Stimulated activated CD8-positive, alpha-beta memory T cell treated with anti-CD3 and anti-CD28 coated beads, Interleukin-12 subunit alpha, Interleukin-12 subunit beta, amount 100 ng/mL, for 4 hours (primary cell): ENCODE measurements at regions not wholly inside any gene's neighbourhood (a gene's known extent, or its start where the extent isn't known, plus 50 kb on each side); places are given as distances from the start of the nearest gene placed in this dataset.

Source experiments
- DNase-seq: peaks from one replicate; pipeline ENCODE4 v3.0.0-alpha.2; 2020; ENCODE audit warnings: low read depth

DNA sequence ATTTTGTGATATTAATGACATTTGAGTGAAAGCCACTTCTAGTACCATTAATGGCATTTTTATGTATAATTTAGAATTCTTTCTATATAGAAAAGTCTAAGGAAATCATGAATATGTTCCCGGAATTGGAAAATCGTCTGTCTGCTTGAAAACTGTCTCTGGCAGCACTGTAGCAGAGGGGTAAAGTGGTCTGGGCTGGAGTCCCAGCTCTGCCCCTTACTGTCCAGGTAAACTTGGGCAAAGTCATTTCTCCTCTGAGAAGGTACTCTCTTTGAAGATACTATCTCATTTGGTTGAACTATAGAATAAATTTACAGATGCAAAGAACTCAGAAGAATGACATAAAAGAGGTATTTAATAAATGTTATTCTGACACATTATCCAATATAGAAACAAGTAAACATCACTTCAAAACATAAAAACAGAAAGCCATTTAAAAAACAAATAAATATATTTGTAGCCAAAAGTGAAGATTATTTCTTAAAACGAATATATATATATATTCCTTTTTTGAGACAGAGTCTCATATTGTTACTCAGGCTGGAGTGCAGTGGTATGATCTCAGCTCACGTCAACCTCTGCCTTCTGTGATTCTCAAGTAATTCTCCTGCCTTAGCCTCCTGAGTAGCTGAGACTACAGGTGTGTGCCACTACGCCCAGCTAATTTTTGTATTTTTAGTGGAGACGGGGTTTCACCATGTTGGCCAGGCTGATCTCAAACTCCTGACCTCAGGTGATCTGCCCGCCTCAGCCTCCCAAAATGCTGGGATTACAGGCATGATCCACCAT is 149.8 kb upstream of the ITGA4 start:
- no peak for DNase-seq

DNA sequence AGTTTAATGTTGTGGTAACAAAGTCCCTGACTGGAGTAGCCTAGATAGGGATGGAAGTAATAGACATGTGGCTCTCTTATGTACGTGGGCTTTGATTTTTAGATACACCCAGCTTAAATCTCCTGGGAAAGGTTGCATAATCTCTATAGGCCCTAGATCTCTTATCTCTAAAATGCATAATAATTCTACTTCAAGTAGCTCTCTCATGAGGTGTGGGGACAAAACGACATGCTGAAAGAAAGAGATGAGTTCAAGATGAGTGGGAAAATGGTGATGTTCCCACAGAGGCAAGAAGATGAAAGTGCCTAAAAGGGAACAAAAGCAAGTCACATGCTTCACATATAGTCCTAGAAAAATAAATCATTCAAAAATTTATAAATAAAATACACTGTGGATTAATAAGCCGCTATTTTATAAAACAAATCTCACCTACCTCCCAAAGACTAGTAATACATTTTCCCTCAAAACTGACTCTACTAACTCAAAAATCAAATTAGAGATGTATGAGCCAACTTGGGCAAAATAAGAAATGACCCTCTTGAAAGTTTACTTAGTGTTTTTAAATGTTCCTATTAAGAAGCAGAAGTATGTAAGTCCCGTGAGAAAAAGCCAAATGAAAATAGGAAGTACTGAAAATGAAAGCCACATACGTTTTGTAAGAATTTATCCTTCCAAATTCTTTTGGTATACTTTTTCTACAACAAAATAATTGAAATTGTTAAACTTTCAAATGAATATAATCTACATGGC is 148.2 kb upstream of the ITGA4 start:
- DNase-seq = no peak

GRCh38 chr2:181309586-181309985 is 147.6 kb upstream of the ITGA4 start:
- no peak for DNase-seq

DNA sequence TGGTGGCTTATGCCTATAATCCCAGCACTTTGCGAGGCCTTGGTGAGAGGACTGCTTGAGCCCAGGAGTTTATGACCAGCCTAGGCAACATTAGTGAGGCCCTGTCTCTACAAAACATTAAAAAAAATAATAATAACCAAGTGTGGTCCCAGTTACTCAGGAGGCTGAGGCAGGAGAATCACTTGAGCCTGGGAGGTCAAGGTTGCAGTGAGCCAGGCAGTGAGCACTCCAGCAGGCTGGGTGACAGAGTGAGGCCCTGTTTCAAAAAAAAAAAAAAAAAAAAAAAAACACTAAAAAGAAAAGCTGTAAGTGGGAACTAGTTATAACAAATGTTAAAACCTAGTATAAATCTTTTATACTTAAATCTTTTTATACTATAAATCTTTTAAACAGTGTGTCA is 146.2 kb upstream of the ITGA4 start:
- no peak for DNase-seq

- DNase-seq = no peak
Measured at GRCh38 chr2:181311837-181312236, 145.3 kb upstream of the ITGA4 start.

GRCh38 chr2:181312515-181312927 is 144.7 kb upstream of the ITGA4 start:
- DNase-seq = no peak

DNA sequence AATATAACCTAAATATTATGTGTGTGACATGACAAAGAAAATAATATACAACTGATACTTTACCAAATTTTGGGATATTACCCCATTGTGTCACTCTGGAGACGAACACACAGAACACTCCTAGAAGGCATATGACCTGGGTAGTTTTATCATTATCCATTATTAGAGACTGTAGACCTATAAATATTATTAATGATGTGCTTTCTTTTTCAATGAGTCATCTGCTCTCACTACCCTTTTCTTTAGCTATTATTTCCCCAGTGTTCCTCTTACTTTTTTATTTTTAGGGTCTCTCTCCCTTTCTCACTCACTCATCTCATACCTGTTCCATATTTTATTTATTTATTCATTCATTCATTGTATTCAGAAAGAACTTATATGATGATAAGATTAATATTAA is 143.3 kb upstream of the ITGA4 start:
- DNase-seq = no peak

GRCh38 chr2:181314551-181314950 is 142.6 kb upstream of the ITGA4 start:
- DNase-seq = no peak

GRCh38 chr2:181317511-181317910 is 139.7 kb upstream of the ITGA4 start:
- DNase-seq = no peak

- DNase-seq = no peak
Measured at GRCh38 chr2:181318504-181319280, 138.5 kb upstream of the ITGA4 start.

DNA sequence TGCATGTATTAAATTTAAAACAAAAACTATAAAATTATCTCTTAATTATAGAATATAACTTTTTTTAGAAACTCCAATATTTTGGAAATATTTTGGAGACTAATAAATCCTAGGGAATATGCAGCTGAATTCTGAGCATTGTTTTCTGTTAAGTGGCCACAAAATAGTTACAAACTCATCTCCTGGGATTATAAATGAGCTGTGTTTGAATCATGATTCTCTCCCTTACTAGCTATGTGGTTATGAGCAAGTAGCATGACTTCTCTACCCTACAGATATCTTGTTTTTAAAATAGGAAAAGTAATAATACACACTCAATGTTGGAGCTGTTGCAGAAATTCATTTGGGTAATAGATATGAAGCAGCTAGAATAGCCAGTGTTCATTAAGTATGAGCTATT is 137.9 kb upstream of the ITGA4 start:
- no peak for DNase-seq

DNA sequence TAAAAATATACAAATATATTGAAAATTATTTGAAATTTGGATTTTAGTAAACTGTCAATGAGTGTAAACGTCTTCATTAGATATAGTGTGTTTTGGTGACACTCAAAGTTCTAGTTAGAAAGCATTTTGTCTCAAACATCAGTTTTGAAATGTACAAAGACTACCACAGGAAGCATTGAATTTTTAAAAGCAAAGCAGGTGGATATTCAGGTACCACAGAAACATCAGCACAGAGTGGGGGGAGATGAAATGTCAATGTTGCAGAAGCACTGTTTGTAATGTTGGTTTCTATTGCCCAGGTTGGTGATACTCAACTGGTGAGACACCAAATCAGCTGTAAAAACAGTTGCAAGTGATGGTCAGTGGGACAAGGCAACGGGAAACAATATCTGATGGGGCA is 136.5 kb upstream of the ITGA4 start:
- DNase-seq = no peak

DNA sequence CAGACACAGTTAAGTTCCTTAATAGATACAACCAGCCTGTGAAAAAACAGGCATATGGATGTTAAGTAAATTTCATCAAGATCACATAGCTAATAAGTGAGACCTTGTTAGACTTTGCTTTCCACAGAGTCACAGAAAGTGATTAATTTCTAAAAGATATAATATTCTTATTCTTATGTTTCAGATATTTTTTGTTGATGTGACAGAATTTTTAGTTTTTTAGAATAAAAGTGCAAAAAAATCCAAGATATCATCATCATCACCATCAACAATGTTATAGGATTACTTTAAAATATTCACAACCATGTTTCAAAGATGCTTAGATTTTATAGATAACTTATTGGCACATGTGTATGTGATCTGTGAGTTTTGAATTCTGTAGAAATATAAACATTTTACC is 132.3 kb upstream of the ITGA4 start:
- DNase-seq = no peak

DNA sequence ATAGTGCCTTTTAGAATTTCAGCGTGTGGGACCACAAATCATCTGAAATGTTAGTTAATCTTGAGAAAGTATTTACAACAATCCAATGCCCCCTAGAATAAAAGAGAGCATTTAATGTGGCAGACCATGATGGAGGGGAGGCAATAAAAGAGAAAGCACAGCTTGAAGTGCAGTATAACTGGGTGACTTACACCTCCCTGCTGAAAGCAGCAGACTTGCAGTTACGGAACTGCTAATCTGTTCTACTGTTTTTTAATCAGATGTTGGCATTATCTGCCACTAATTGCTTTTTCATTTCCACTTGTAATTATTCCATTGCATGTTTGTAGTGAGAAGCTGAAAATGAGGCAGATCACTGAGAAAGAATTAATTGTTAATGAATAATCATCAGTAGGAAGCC is 130.5 kb upstream of the ITGA4 start:
- DNase-seq = no peak

DNA sequence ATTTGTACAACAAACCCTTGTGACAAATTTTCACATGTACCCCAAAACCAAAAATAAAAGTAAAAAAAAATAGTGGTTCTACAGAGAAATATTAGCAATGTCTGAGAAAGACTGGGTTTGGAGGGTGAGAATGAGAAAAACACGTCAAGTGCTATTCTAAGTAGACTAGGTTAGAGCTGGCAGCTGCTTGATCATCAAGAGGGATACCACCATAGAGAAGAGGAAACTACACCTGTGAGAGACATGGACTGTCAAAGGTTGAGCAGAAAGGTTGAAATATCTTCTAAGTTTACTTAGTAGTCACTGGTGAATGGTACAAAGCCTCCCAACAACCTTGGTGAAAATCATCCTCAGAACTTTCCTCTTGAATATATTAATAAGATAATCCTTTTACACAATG is 126.9 kb upstream of the ITGA4 start:
- DNase-seq = no peak

DNA sequence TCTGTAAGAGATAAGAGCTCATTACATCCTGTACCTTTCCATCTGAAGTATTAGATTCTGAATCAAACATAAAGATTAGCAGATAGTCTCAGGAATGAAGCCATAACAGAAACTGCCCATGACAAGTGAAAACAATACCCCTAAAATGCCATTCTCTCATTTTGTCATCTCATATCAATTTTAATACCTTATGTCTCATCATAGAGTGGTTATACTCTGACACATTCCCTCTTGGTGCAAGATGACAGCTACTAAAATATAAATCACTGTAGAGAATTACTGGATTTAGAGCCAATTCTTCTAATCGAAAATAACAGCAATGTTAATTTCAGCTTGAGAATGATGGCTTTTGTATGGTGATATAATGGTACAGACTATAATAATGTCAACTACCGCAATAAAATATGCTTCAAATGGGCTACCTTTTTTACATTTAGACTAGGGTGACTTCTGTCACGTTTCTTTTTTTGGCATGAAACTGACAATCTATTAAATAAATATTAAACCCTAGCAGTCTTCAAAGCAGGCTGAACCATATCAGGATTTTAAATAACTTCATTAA is 125.1 kb upstream of the ITGA4 start:
- DNase-seq = no peak

- DNase-seq = no peak
Measured at GRCh38 chr2:181334158-181334826, 122.9 kb upstream of the ITGA4 start.

DNA sequence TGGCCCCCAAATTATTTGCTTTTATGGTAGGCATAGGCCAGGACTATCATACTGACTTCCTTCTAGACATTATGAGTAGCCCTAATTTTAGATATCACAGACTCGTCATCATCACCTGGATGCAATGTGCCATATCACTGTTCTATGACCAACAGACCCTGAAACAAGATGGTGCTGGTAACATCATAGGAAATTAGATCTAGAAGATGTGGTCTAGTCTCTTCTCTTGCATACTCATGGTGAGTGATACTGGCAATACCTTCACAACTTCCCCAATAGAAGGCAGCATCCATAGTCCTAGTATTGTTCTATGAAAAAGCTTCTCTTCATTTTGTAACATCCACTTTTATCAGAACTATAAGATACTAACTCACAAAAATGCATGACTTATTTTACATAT is 116.3 kb upstream of the ITGA4 start:
- no peak for DNase-seq

GRCh38 chr2:181341855-181342600 is 115.2 kb upstream of the ITGA4 start:
- no peak for DNase-seq

DNA sequence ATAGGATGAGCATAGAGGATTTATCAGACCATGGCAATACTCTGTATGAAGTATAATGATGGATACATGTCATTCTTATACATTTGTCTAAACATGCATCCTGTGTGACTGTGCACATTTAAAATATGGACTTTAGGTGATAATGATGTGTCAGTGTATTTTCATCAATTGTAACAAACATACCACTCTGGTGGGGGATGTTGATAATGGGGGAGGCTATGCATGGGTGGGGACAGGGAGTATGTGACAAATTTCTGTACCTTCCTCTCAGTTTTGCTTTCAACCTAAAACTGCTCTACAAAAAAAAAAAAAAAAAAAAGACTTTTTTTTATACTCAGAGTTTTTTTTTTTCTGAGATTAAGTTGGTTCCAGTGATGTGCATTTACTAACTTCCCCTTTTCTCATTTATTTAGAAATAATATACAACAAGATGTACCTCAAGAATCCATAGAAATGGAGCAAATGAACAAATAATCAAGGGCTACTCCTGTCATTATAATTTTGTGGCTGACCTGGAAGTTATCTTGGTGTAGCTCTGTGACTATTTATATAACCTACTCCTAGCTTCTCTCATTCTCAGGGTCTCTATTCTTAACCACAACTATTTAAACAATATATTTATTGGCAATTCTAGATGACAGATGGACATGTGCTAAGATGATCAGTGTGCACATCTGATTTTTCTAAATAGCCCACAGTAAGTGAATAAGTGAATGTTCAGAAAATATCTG is 108.9 kb upstream of the ITGA4 start:
- no peak for DNase-seq

- DNase-seq = no peak
Measured at GRCh38 chr2:181352158-181352557, 105.0 kb upstream of the ITGA4 start.
